HCT116 (cell line): ENCODE measurements at regions not wholly inside any gene's neighbourhood (a gene's known extent, or its start where the extent isn't known, plus 50 kb on each side); places are given as distances from the start of the nearest gene placed in this dataset.
"Not testable (repeated sequence)": the region's sequence is repeated elsewhere in the genome, so short reads cannot be mapped to it uniquely, and the experiment has no call there.

ENCODE experiments used
- ATAC-seq: fragments of 200-7000 bp; cut with Tn5 transposase; 2 replicates; pipeline ENCODE4 v1.9.1; 2020; ENCODE audit warnings: mild to moderate bottlenecking, moderate library complexity
- BruUV-seq: library from RNA; stranded (reverse); fragments of 400-500 nt; replicated peaks from 2 replicates; lab custom pipeline; 2021; lab: Mats Ljungman, UMichigan
- CTCF ChIA-PET: fragments of 300-600 bp; sonication (Branson Sonifier 250); formaldehyde crosslinking; loops from one replicate; lab custom pipeline; 2021; ENCODE audit warnings: antibody characterized with exemption; lab: Charles Lee
- POLR2A ChIA-PET: fragments of 300-600, 350-600 bp; sonication (Branson Sonifier 250); formaldehyde crosslinking; loops from one replicate; lab custom pipeline; 2021; ENCODE audit warnings: antibody characterized with exemption; lab: Charles Lee
- RAD21 ChIA-PET, 2 experiments: fragments of 300-600 bp; sonication (Branson Sonifier 250); formaldehyde crosslinking; loops; one replicate each; lab custom pipeline; 2023; ENCODE audit warnings: low total read pairs in 2 of 2; ENCODE audit not compliant: uncharacterized antibody in 2 of 2, unreplicated experiment in 2 of 2, low non-redundant PET in 1 of 2; lab: Charles Lee
- DNase-seq: peaks from one replicate; pipeline ENCODE4 v3.0.0-alpha.2; 2010; ENCODE audit warnings: low read depth, low spot score
- H2AFZ ChIP-seq: fragments of 200-600 bp; shearing (Covaris generic), sonication (generic); 2 replicates; pipeline ENCODE4 v1.6.1; 2017; ENCODE audit warnings: low read depth, mixed run types, mixed read lengths, antibody characterized with exemption, low read length; ENCODE audit not compliant: poor library complexity, severe bottlenecking
- H3K27ac ChIP-seq: 2 replicates; pipeline ENCODE4 v1.5.1; 2012; ENCODE audit warnings: low read depth, low read length
- H3K27me3 ChIP-seq: fragments of 200-600 bp; sonication (generic); 2 replicates; pipeline ENCODE4 v1.6.1; 2016; ENCODE audit warnings: mixed run types, low read length, mixed read lengths; ENCODE audit not compliant: insufficient read depth
- H3K36me3 ChIP-seq, 2 experiments: fragments of 200-500 bp in 1 of 2; fragments of 200-600 bp in 1 of 2; sonication (Bioruptor generic) in 1 of 2; sonication (generic) in 1 of 2; 2 replicates each; pipeline versions ENCODE4 v1.5.1 to v1.6.1; 2014 to 2016; ENCODE audit warnings: low read length in 2 of 2, inconsistent platforms in 1 of 2, mixed read lengths in 1 of 2, mixed run types in 1 of 2; ENCODE audit not compliant: insufficient read depth in 2 of 2, control insufficient read depth in 1 of 2
- H3K4me1 ChIP-seq, 2 experiments: fragments of 200-600 bp in 1 of 2; sonication (generic) in 1 of 2; 2 replicates each; pipeline versions ENCODE4 v1.5.1 to v1.6.1; 2012 to 2017; ENCODE audit warnings: low read length in 2 of 2, inconsistent platforms in 1 of 2, mild to moderate bottlenecking in 1 of 2, mixed read lengths in 1 of 2, mixed run types in 1 of 2, moderate library complexity in 1 of 2; ENCODE audit not compliant: insufficient read depth in 2 of 2, control insufficient read depth in 1 of 2
- H3K4me2 ChIP-seq: fragments of 200-600 bp; sonication (generic); 2 replicates; pipeline ENCODE4 v1.6.1; 2017; ENCODE audit warnings: mixed run types, low read length, mixed read lengths
- H3K4me3 ChIP-seq, 2 experiments: fragments of 200-600 bp in 1 of 2; sonication (generic) in 1 of 2; replicated peaks in 1 of 2; 2 replicates each; pipeline ENCODE4 v1.5.1; 2011 to 2016; ENCODE audit warnings: low read length in 2 of 2, control low read depth in 1 of 2, low read depth in 1 of 2, mild to moderate bottlenecking in 1 of 2, mixed read lengths in 1 of 2, mixed run types in 1 of 2
- H3K79me2 ChIP-seq: fragments of 200-600 bp; sonication (generic); 2 replicates; pipeline ENCODE4 v1.6.1; 2017; ENCODE audit warnings: mild to moderate bottlenecking, mixed run types, low read length, moderate library complexity, mixed read lengths; ENCODE audit not compliant: insufficient read depth
- H3K9ac ChIP-seq: fragments of 200-600 bp; sonication (generic); 2 replicates; pipeline ENCODE4 v1.6.1; 2016; ENCODE audit warnings: low read length, mixed read lengths
- H3K9me2 ChIP-seq: fragments of 200-600 bp; sonication (generic), shearing (Covaris generic); 2 replicates; pipeline ENCODE4 v1.6.1; 2017; ENCODE audit warnings: mixed run types, mild to moderate bottlenecking, moderate library complexity; ENCODE audit not compliant: insufficient read depth
- H3K9me3 ChIP-seq, 2 experiments: fragments of 200-500 bp in 1 of 2; fragments of 200-600 bp in 1 of 2; sonication (Bioruptor generic) in 1 of 2; sonication (generic) in 1 of 2; 2 replicates each; pipeline ENCODE4 v1.6.1; 2014 to 2017; ENCODE audit warnings: low read length in 2 of 2, mixed read lengths in 2 of 2, inconsistent platforms in 1 of 2, low read depth in 1 of 2, mild to moderate bottlenecking in 1 of 2, mixed run types in 1 of 2, moderate library complexity in 1 of 2; ENCODE audit not compliant: control insufficient read depth in 1 of 2, insufficient read depth in 1 of 2
- H4K20me1 ChIP-seq: fragments of 200-600 bp; sonication (generic), shearing (Covaris generic); 2 replicates; pipeline ENCODE4 v1.6.1; 2017; ENCODE audit warnings: mixed run types, mild to moderate bottlenecking, moderate library complexity; ENCODE audit not compliant: insufficient read depth
- CBX3 ChIP-seq: IDR thresholded peaks from 2 replicates; pipeline ENCODE4 v1.6.1; 2012; ENCODE audit warnings: low read depth
- CEBPB ChIP-seq: IDR thresholded peaks from 2 replicates; pipeline ENCODE4 v1.6.1; 2012; ENCODE audit warnings: low read depth
- EZH2 ChIP-seq: fragments of 200-600 bp; sonication (generic); IDR thresholded peaks from 2 replicates; pipeline ENCODE4 v1.6.1; 2017; ENCODE audit warnings: antibody characterized with exemption, mixed run types
- EZH2phosphoT487 ChIP-seq: fragments of 200-600 bp; IDR thresholded peaks from 2 replicates; pipeline ENCODE4 v1.6.1; 2018; ENCODE audit warnings: antibody characterized with exemption, borderline replicate concordance
- POLR2A ChIP-seq: IDR thresholded peaks from 2 replicates; pipeline ENCODE4 v1.7.0; 2011; ENCODE audit warnings: borderline replicate concordance; ENCODE audit not compliant: insufficient read depth, insufficient read length; ENCODE audit errors: extremely low read depth
- POLR2AphosphoS5 ChIP-seq: IDR thresholded peaks from 2 replicates; pipeline ENCODE4 v1.6.1; 2011; ENCODE audit warnings: mild to moderate bottlenecking, low read depth, low read length, moderate library complexity
- SIN3A ChIP-seq: IDR thresholded peaks from 2 replicates; pipeline ENCODE4 v1.6.1; 2012; ENCODE audit warnings: low read depth
- SP1 ChIP-seq: IDR thresholded peaks from 2 replicates; pipeline ENCODE4 v1.6.1; 2012; ENCODE audit warnings: low read depth
- ZFX ChIP-seq: fragments of 450-650 bp; IDR thresholded peaks from 2 replicates; pipeline ENCODE4 v1.6.1; 2017
- intact Hi-C: fragments of 100-400 bp; cut with micrococcal nuclease; formaldehyde crosslinking; loops from 2 replicates; pipeline ENCODE4 v1.10.0; 2022
- TF ChIP-seq, protein P1 (sequence below): IDR thresholded peaks from 2 replicates; pipeline ENCODE4 v1.6.1; 2012

DNA sequence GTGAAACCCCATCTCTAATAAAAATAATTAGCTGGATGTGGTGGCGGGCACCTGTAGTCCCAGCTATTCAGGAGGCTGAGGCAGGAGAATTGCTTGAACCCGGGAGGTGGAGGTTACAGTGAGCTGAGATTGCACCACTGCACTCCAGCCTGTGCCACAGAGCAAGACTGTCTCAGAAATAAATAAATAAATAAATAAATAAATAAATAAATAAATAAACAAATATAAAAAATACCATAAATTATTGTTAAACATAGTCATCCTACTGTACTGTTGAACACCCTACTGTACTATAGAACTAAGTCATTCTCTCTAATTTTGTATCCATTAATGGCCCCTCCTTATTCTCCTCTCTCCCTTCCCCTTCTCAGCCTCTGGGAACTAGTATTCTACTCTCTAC lies 332.2 kb downstream of the ISL1 start:
- BruUV-seq, CTCF ChIA-PET: not testable (repeated sequence)

GRCh38 chr5:51731421-51732029 lies 348.3 kb downstream of the ISL1 start:
- no peaks in the 10 kb centered on the region for H3K9me3 ChIP-seq
- no peak overlapping the region for H2AFZ ChIP-seq
- no peak for TF ChIP-seq CEBPB
- no peak for TF ChIP-seq CBX3
- TF ChIP-seq, protein P1, sequence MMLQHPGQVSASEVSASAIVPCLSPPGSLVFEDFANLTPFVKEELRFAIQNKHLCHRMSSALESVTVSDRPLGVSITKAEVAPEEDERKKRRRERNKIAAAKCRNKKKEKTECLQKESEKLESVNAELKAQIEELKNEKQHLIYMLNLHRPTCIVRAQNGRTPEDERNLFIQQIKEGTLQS = no peak
- no peak for TF ChIP-seq ZFX
- no peak for TF ChIP-seq SIN3A
- TF ChIP-seq EZH2 = no peak
- no peak for TF ChIP-seq POLR2A
- no peak for TF ChIP-seq POLR2AphosphoS5
- TF ChIP-seq SP1 = no peak
- no peak for TF ChIP-seq EZH2phosphoT487
- H3K9me2 ChIP-seq = no peaks in the 10 kb centered on the region
- no peaks in the 10 kb centered on the region for H4K20me1 ChIP-seq
- ATAC-seq (no peak), DNase-seq (no peak)
- no peaks in the 10 kb centered on the region for H3K36me3 ChIP-seq
- no peak overlapping the region for H3K27ac ChIP-seq
- no peak overlapping the region for H3K4me3 ChIP-seq
- no TSS peak for BruUV-seq
- CTCF ChIA-PET = no interaction called here
- no peaks in the 10 kb centered on the region for H3K27me3 ChIP-seq
- POLR2A ChIA-PET = no interaction called here
- RAD21 ChIA-PET = no interaction called here
- no peaks in the 10 kb centered on the region for H3K79me2 ChIP-seq
- no peak overlapping the region for H3K4me2 ChIP-seq
- H3K9ac ChIP-seq = no peak overlapping the region
- intact Hi-C loops = no loop called here
- H3K4me1 ChIP-seq = no peaks in the 10 kb centered on the region

More for the DNA sequence above, 332.2 kb downstream of the ISL1 start:
- POLR2A ChIA-PET, H3K4me3 ChIP-seq, H3K36me3 ChIP-seq, H3K79me2 ChIP-seq, H3K4me1 ChIP-seq, H3K27ac ChIP-seq, H3K27me3 ChIP-seq, H3K9me3 ChIP-seq, H3K4me2 ChIP-seq, H2AFZ ChIP-seq, intact Hi-C loops, H4K20me1 ChIP-seq, H3K9me2 ChIP-seq, RAD21 ChIA-PET, DNase-seq, ATAC-seq, H3K9ac ChIP-seq: not testable (repeated sequence)
